H1 (cell line): ENCODE measurements at regions not wholly inside any gene's neighbourhood (a gene's known extent, or its start where the extent isn't known, plus 50 kb on each side); places are given as distances from the start of the nearest gene placed in this dataset.

Experiments
- CTCF ChIA-PET: fragments of 300-600 bp; sonication (Branson Sonifier 250); formaldehyde crosslinking; loops from one replicate; lab custom pipeline; 2021; ENCODE audit not compliant: partially characterized antibody; lab: Charles Lee
- POLR2A ChIA-PET: fragments of 300-600 bp; sonication (Branson Sonifier 250); formaldehyde crosslinking; loops from one replicate; lab custom pipeline; 2021; ENCODE audit warnings: inconsistent platforms; ENCODE audit not compliant: partially characterized antibody; lab: Charles Lee
- DNase-seq, 2 experiments: peaks; one replicate each; pipeline versions ENCODE4 v3.0.0 to v3.0.0-alpha.2; 2010 to 2022; ENCODE audit warnings: low spot score in 2 of 2, low read depth in 1 of 2, mixed read lengths in 1 of 2
- FAIRE-seq: peaks from 2 replicates; lab custom pipeline; 2011; peaks lifted over from hg19 to GRCh38; lab: Jason Lieb, UNC
- H2AFZ ChIP-seq: 2 replicates; pipeline ENCODE4 v1.8.1; 2012; ENCODE audit warnings: low read length, inconsistent platforms
- H2AK5ac ChIP-seq: 2 replicates; pipeline ENCODE4 v1.6.1; 2013; ENCODE audit warnings: low read depth, low read length
- H2BK120ac ChIP-seq: replicated peaks from 2 replicates; pipeline ENCODE3; 2013; ENCODE audit warnings: low read depth, low read length, inconsistent platforms
- H2BK12ac ChIP-seq: 2 replicates; pipeline ENCODE4 v1.6.1; 2013; ENCODE audit warnings: low read depth, low read length
- H2BK15ac ChIP-seq: 2 replicates; pipeline ENCODE4 v1.6.1; 2013; ENCODE audit warnings: low read length
- H2BK20ac ChIP-seq: 2 replicates; pipeline ENCODE4 v1.6.1; 2013; ENCODE audit warnings: low read length
- H2BK5ac ChIP-seq: 2 replicates; pipeline ENCODE4 v1.6.1; 2013; ENCODE audit warnings: low read depth, low read length
- H3K14ac ChIP-seq: 2 replicates; pipeline ENCODE4 v1.6.1; 2013; ENCODE audit warnings: inconsistent platforms; ENCODE audit not compliant: insufficient read length
- H3K18ac ChIP-seq: 2 replicates; pipeline ENCODE4 v1.6.1; 2013; ENCODE audit warnings: low read length; ENCODE audit errors: extremely low read depth
- H3K23ac ChIP-seq: 2 replicates; pipeline ENCODE4 v1.6.1; 2013; ENCODE audit warnings: inconsistent platforms; ENCODE audit not compliant: insufficient read length
- H3K23me2 ChIP-seq: 2 replicates; pipeline ENCODE4 v1.6.1; 2013; ENCODE audit warnings: low read depth, low read length
- H3K27ac ChIP-seq: 2 replicates; pipeline ENCODE4 v1.6.1; 2011; ENCODE audit warnings: low read depth, low read length, inconsistent platforms
- H3K27me3 ChIP-seq, 4 experiments: replicated peaks in 1 of 4; 1 replicate in 1 of 4; 2 replicates in 3 of 4; pipeline versions ENCODE4 v1.6.1 to v1.8.1; 2011 to 2013; ENCODE audit warnings: low read length in 3 of 4, mild to moderate bottlenecking in 3 of 4, inconsistent platforms in 2 of 4, mixed read lengths in 2 of 4, moderate library complexity in 1 of 4; ENCODE audit not compliant: control insufficient read depth in 3 of 4, insufficient read depth in 3 of 4; ENCODE audit errors: extremely low read depth in 1 of 4
- H3K36me3 ChIP-seq, 4 experiments: 2 replicates each; pipeline versions ENCODE4 v1.6.1 to v1.8.1; 2011 to 2013; ENCODE audit warnings: mild to moderate bottlenecking in 4 of 4, low read length in 3 of 4, moderate library complexity in 2 of 4, control low read depth in 1 of 4, inconsistent platforms in 1 of 4; ENCODE audit not compliant: insufficient read depth in 4 of 4, control insufficient read depth in 2 of 4
- H3K4ac ChIP-seq: replicated peaks from 2 replicates; pipeline ENCODE3; 2013; ENCODE audit warnings: low read length, low read depth, mixed read lengths, inconsistent platforms; ENCODE audit not compliant: insufficient read length
- H3K4me1 ChIP-seq, 4 experiments: replicated peaks in 1 of 4; 1 replicate in 1 of 4; 2 replicates in 3 of 4; pipeline versions ENCODE4 v1.6.1 to v1.8.1; 2011 to 2013; ENCODE audit warnings: low read length in 3 of 4, inconsistent platforms in 2 of 4, mixed read lengths in 1 of 4; ENCODE audit not compliant: insufficient read depth in 4 of 4, control insufficient read depth in 3 of 4
- H3K4me2 ChIP-seq, 2 experiments: 2 replicates each; pipeline versions ENCODE4 v1.6.1 to v1.8.1; 2011 to 2013; ENCODE audit warnings: low read depth in 2 of 2, low read length in 2 of 2, control low read depth in 1 of 2, inconsistent platforms in 1 of 2, mild to moderate bottlenecking in 1 of 2; ENCODE audit not compliant: insufficient read depth in 1 of 2
- H3K4me3 ChIP-seq, 4 experiments: fragments of 200-600, 300-600 bp in 1 of 4; sonication (generic), shearing (Covaris generic), sonication (Bioruptor Twin) in 1 of 4; 2 replicates each; pipeline versions ENCODE4 v1.5.1 to v1.8.1; 2011 to 2016; ENCODE audit warnings: low read length in 4 of 4, low read depth in 3 of 4, control low read depth in 2 of 4, inconsistent platforms in 2 of 4, mild to moderate bottlenecking in 2 of 4, mixed read lengths in 1 of 4, moderate library complexity in 1 of 4; ENCODE audit not compliant: insufficient read depth in 2 of 4; ENCODE audit errors: extremely low read depth in 1 of 4
- H3K56ac ChIP-seq: replicated peaks from 2 replicates; pipeline ENCODE3; 2013; ENCODE audit warnings: low read depth, mild to moderate bottlenecking, mixed read lengths, low read length, inconsistent platforms; ENCODE audit not compliant: insufficient read length
- H3K79me1 ChIP-seq: 2 replicates; pipeline ENCODE4 v1.6.1; 2013; ENCODE audit warnings: low read depth, low read length, control low read depth
- H3K79me2 ChIP-seq, 2 experiments: 2 replicates each; pipeline versions ENCODE4 v1.6.1 to v1.8.1; 2012 to 2013; ENCODE audit warnings: low read length in 2 of 2, mild to moderate bottlenecking in 2 of 2, inconsistent platforms in 1 of 2; ENCODE audit not compliant: insufficient read depth in 2 of 2, control insufficient read depth in 1 of 2
- H3K9ac ChIP-seq, 4 experiments: replicated peaks in 1 of 4; 1 replicate in 1 of 4; 2 replicates in 3 of 4; pipeline versions ENCODE4 v1.6.1 to v1.8.1; 2011 to 2013; ENCODE audit warnings: low read depth in 3 of 4, low read length in 3 of 4, control low read depth in 2 of 4, mild to moderate bottlenecking in 2 of 4, moderate library complexity in 2 of 4, inconsistent platforms in 1 of 4; ENCODE audit errors: extremely low read depth in 1 of 4
- H3K9me3 ChIP-seq, 2 experiments: 2 replicates each; pipeline versions ENCODE4 v1.6.1 to v1.8.1; 2012 to 2013; ENCODE audit warnings: mild to moderate bottlenecking in 2 of 2, moderate library complexity in 2 of 2, control low read depth in 1 of 2, inconsistent platforms in 1 of 2, low read depth in 1 of 2, low read length in 1 of 2, mixed read lengths in 1 of 2; ENCODE audit not compliant: insufficient read depth in 2 of 2
- H4K20me1 ChIP-seq, 2 experiments: replicated peaks in 1 of 2; 2 replicates each; pipeline versions ENCODE3 to v1.8.1; 2011 to 2013; ENCODE audit warnings: inconsistent platforms in 2 of 2, low read length in 2 of 2, mild to moderate bottlenecking in 1 of 2; ENCODE audit not compliant: insufficient read depth in 2 of 2, control insufficient read depth in 1 of 2
- H4K5ac ChIP-seq: 2 replicates; pipeline ENCODE4 v1.6.1; 2013; ENCODE audit warnings: low read length, low read depth, mixed read lengths, inconsistent platforms; ENCODE audit not compliant: insufficient read length
- H4K8ac ChIP-seq: 2 replicates; pipeline ENCODE4 v1.8.0; 2013; ENCODE audit warnings: mild to moderate bottlenecking, moderate library complexity, low read length, inconsistent platforms; ENCODE audit not compliant: insufficient read depth; ENCODE audit errors: extremely low read depth
- H4K91ac ChIP-seq: replicated peaks from 2 replicates; pipeline ENCODE3; 2013; ENCODE audit warnings: low read length, mixed read lengths, inconsistent platforms; ENCODE audit not compliant: insufficient read length
- BACH1 ChIP-seq: IDR thresholded peaks from 2 replicates; pipeline ENCODE4 v1.6.1; 2012; ENCODE audit warnings: low read length, improper control_type of control experiment
- CEBPB ChIP-seq: IDR thresholded peaks from 2 replicates; pipeline ENCODE4 v1.6.1; 2012; ENCODE audit warnings: low read depth, low read length
- CHD2 ChIP-seq: IDR thresholded peaks from 2 replicates; pipeline ENCODE4 v1.6.1; 2012; ENCODE audit warnings: low read length, improper control_type of control experiment
- POLR2AphosphoS5 ChIP-seq: IDR thresholded peaks from 2 replicates; pipeline ENCODE4 v1.6.1; 2011; ENCODE audit warnings: low read depth, low read length
- RXRA ChIP-seq: IDR thresholded peaks from 2 replicates; pipeline ENCODE4 v1.6.1; 2011; ENCODE audit warnings: low read depth, mild to moderate bottlenecking, low read length, moderate library complexity; ENCODE audit not compliant: insufficient read depth
- SP2 ChIP-seq: IDR thresholded peaks from 2 replicates; pipeline ENCODE4 v1.6.1; 2012; ENCODE audit warnings: mild to moderate bottlenecking, low read length, inconsistent platforms
- WGBS, 2 experiments: shearing (Covaris generic) in 1 of 2; methylation state at CpG; one replicate each; pipeline versions ENCODE4 v1.1.6 to v1.1.7; 2013 to 2015; ENCODE audit warnings: low lambda C conversion rate in 2 of 2, mixed read lengths in 2 of 2, inconsistent platforms in 1 of 2, low coverage in 1 of 2, missing lambda C conversion rate in 1 of 2; ENCODE audit not compliant: insufficient replicate concordance in 2 of 2, insufficient coverage in 1 of 2, insufficient read length in 1 of 2; ENCODE audit errors: extremely low coverage in 1 of 2, missing lambda C conversion rate in 1 of 2; 5-methylcytosine and 5-hydroxymethylcytosine counted together

DNA sequence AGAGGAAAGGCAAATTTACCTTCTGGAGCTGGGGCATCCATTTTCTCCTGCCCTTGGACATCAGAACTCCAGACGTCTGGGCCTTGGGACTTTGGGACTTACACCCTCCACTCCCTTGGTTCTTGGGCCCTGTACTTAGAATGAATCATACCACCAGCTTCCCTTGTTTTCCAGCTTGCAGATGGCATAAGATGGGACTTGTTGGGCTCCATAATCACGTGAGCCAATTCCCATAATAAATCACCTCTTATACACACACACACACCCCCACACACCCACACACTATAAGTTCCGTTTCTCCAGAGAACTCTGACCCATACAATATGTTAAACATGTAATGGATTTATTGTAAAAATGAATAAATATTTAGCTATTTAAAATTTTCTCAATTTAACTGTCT lies 185.7 kb downstream of the GIPC2 start:
- H3K4me1 ChIP-seq = no peaks in the 10 kb centered on the region
- H3K27ac ChIP-seq = no peak overlapping the region
- no peak overlapping the region for H2BK120ac ChIP-seq
- H3K14ac ChIP-seq = no peak overlapping the region
- H3K4me3 ChIP-seq = no peak overlapping the region
- CTCF ChIA-PET = interaction anchor here (1.5 to 2.4 kb wide), 3 partner anchors 20 to 103 kb away, joined by 3 to 7 read pairs (median 3); no protein-coding TSS in a partner anchor
- no peak overlapping the region for H3K4ac ChIP-seq
- no peak overlapping the region for H4K8ac ChIP-seq
- H3K23ac ChIP-seq = no peak overlapping the region
- H3K18ac ChIP-seq = no peak overlapping the region
- POLR2A ChIA-PET = no interaction called here
- H2BK20ac ChIP-seq = no peak overlapping the region
- H4K91ac ChIP-seq = no peak overlapping the region
- H3K36me3 ChIP-seq = no peaks in the 10 kb centered on the region
- no peak for DNase-seq
- no peaks in the 10 kb centered on the region for H3K79me2 ChIP-seq
- WGBS, 2 experiments = 81% methylated on average over 3 of the region's 3 CpGs; no CpG with 5 or more reads in 1 of the 2 experiments
- H4K5ac ChIP-seq = no peak overlapping the region
- H3K4me2 ChIP-seq = no peak overlapping the region
- H2AK5ac ChIP-seq = no peak overlapping the region
- H3K23me2 ChIP-seq = no peaks in the 10 kb centered on the region
- no peak overlapping the region for H2BK5ac ChIP-seq
- peaks cover 0 to 3% of the 10 kb centered on the region in 2 experiments for H4K20me1 ChIP-seq
- H2BK15ac ChIP-seq = no peak overlapping the region
- peaks cover 31 to 64% (median 41%) of the 10 kb centered on the region in 4 experiments for H3K27me3 ChIP-seq
- no peak for FAIRE-seq
- TF ChIP-seq CHD2 (no peak), RXRA (no peak), BACH1 (no peak), SP2 (no peak), CEBPB (no peak), POLR2AphosphoS5 (no peak)
- no peaks in the 10 kb centered on the region for H3K79me1 ChIP-seq
- H3K56ac ChIP-seq = no peak overlapping the region
- no peak overlapping the region for H2BK12ac ChIP-seq
- peaks cover 0 to 2% of the 10 kb centered on the region in 2 experiments; a peak in 1 of 4 replicates for H3K9me3 ChIP-seq
- no peak overlapping the region for H2AFZ ChIP-seq
- H3K9ac ChIP-seq = no peak overlapping the region
